GM18507 (cell line): ENCODE measurements at regions not wholly inside any gene's neighbourhood (a gene's known extent, or its start where the extent isn't known, plus 50 kb on each side); places are given as distances from the start of the nearest gene placed in this dataset.
"Not testable (repeated sequence)": the region's sequence is repeated elsewhere in the genome, so short reads cannot be mapped to it uniquely, and the experiment has no call there.

Experiments used
- DNase-seq: peaks from one replicate; pipeline ENCODE4 v3.0.0; 2011; ENCODE audit warnings: low read depth; ENCODE audit not compliant: insufficient read length; ENCODE audit errors: extremely low spot score
- FAIRE-seq: peaks from 2 replicates; lab custom pipeline; 2011; peaks lifted over from hg19 to GRCh38; lab: Jason Lieb, UNC

GRCh38 chr10:121305066-121305465 is 293.2 kb downstream of the FGFR2 start:
- DNase-seq (no peak), FAIRE-seq (no peak)

GRCh38 chr10:121306159-121306673 is 292.0 kb downstream of the FGFR2 start:
- no peak for FAIRE-seq
- DNase-seq: no peak

GRCh38 chr10:121307411-121307980 is 290.7 kb downstream of the FGFR2 start:
- DNase-seq: no peak
- no peak for FAIRE-seq

GRCh38 chr10:121308020-121308419 is 290.2 kb downstream of the FGFR2 start:
- FAIRE-seq: no peak
- DNase-seq: no peak

- DNase-seq (no peak), FAIRE-seq (no peak)
Observed at GRCh38 chr10:121309164-121309563, 289.1 kb downstream of the FGFR2 start.

- FAIRE-seq (peak; percentile 69), DNase-seq (no peak)
Observed at GRCh38 chr10:121310151-121310711, 288.0 kb downstream of the FGFR2 start.

GRCh38 chr10:121311812-121312443 is 286.3 kb downstream of the FGFR2 start:
- FAIRE-seq (no peak), DNase-seq (no peak)

- FAIRE-seq: no peak
- no peak for DNase-seq
Observed at GRCh38 chr10:121312587-121312986, 285.7 kb downstream of the FGFR2 start.

GRCh38 chr10:121313119-121313875 is 284.9 kb downstream of the FGFR2 start:
- DNase-seq (no peak), FAIRE-seq (no peak)

- no peak for DNase-seq
- FAIRE-seq: no peak
Observed at GRCh38 chr10:121316432-121316831, 281.8 kb downstream of the FGFR2 start.

- FAIRE-seq (no peak), DNase-seq (no peak)
Observed at GRCh38 chr10:121317374-121317773, 280.9 kb downstream of the FGFR2 start.

GRCh38 chr10:121322046-121322445 is 276.2 kb downstream of the FGFR2 start:
- no peak for FAIRE-seq
- no peak for DNase-seq

- FAIRE-seq (no peak), DNase-seq (no peak)
Observed at GRCh38 chr10:121322776-121323175, 275.5 kb downstream of the FGFR2 start.

- no peak for FAIRE-seq
- DNase-seq: no peak
Observed at GRCh38 chr10:121323443-121323842, 274.8 kb downstream of the FGFR2 start.

GRCh38 chr10:121324678-121325213 is 273.5 kb downstream of the FGFR2 start:
- DNase-seq: no peak
- FAIRE-seq: no peak

- DNase-seq (no peak), FAIRE-seq (no peak)
Observed at GRCh38 chr10:121325490-121326231, 272.6 kb downstream of the FGFR2 start.

- DNase-seq: no peak
- FAIRE-seq: no peak
Observed at GRCh38 chr10:121326905-121327304, 271.3 kb downstream of the FGFR2 start.

- FAIRE-seq: no peak
- no peak for DNase-seq
Observed at GRCh38 chr10:121327727-121328126, 270.5 kb downstream of the FGFR2 start.

- FAIRE-seq, DNase-seq: not testable (repeated sequence)
Observed at GRCh38 chr10:121329631-121330030, 268.6 kb downstream of the FGFR2 start.
